CD4-positive, alpha-beta T cell (primary cell): ENCODE measurements at regions not wholly inside any gene's neighbourhood (a gene's known extent, or its start where the extent isn't known, plus 50 kb on each side); places are given as distances from the start of the nearest gene placed in this dataset.

Experiments
- ATAC-seq: fragments of 200-7000 bp; cut with Tn5 transposase; one replicate; pipeline ENCODE4 v1.10.0; 2022; ENCODE audit warnings: mild to moderate bottlenecking; ENCODE audit not compliant: poor library complexity
- CTCF ChIA-PET: fragments of 350-600 bp; sonication (Branson Sonifier 250); formaldehyde crosslinking; loops from one replicate; lab custom pipeline; 2021; ENCODE audit warnings: antibody characterized with exemption, inconsistent platforms; lab: Charles Lee
- POLR2A ChIA-PET: fragments of 350-600 bp; sonication (Branson Sonifier 250); formaldehyde crosslinking; loops from one replicate; lab custom pipeline; 2021; ENCODE audit warnings: antibody characterized with exemption, inconsistent platforms; lab: Charles Lee
- DNase-seq, 14 experiments: peaks; one replicate each; pipeline ENCODE4 v3.0.0-alpha.2; 2013 to 2020; ENCODE audit warnings: mixed read lengths in 2 of 14
- H3K27ac ChIP-seq, 2 donors: one replicate each; pipeline versions ENCODE4 v1.5.1 to v1.7.0; 2013; ENCODE audit warnings: low read length in 2 of 2, low read depth in 1 of 2, mild to moderate bottlenecking in 1 of 2
- H3K27me3 ChIP-seq, 2 experiments: 1 replicate in 1 of 2; 2 replicates in 1 of 2; pipeline versions ENCODE4 v1.6.1 to v1.7.0; 2013; ENCODE audit warnings: low read length in 2 of 2, control low read depth in 1 of 2, mild to moderate bottlenecking in 1 of 2, moderate library complexity in 1 of 2; ENCODE audit not compliant: insufficient read depth in 2 of 2, control insufficient read depth in 1 of 2
- H3K36me3 ChIP-seq: one replicate; pipeline ENCODE4 v1.6.1; 2013; ENCODE audit warnings: low read length, control low read depth; ENCODE audit not compliant: insufficient read depth
- H3K4me1 ChIP-seq: one replicate; pipeline ENCODE4 v1.6.1; 2013; ENCODE audit warnings: low read length, control low read depth; ENCODE audit not compliant: insufficient read depth
- H3K4me3 ChIP-seq: one replicate; pipeline ENCODE4 v1.5.1; 2013; ENCODE audit warnings: mild to moderate bottlenecking, low read length, moderate library complexity
- H3K9me3 ChIP-seq, 2 experiments: 1 replicate in 1 of 2; 2 replicates in 1 of 2; pipeline versions ENCODE4 v1.6.1 to v1.7.0; 2013; ENCODE audit warnings: low read length in 2 of 2, mild to moderate bottlenecking in 2 of 2, control low read depth in 1 of 2, moderate library complexity in 1 of 2; ENCODE audit not compliant: control insufficient read depth in 1 of 2, insufficient read depth in 1 of 2
- H3K27ac Mint-ChIP-seq: one replicate; pipeline ENCODE4 v1.8.0; 2020; ENCODE audit warnings: mixed read lengths
- H3K27me3 Mint-ChIP-seq: one replicate; pipeline ENCODE4 v1.8.0; 2021; ENCODE audit warnings: mixed read lengths
- H3K36me3 Mint-ChIP-seq: one replicate; pipeline ENCODE4 v1.8.0; 2021; ENCODE audit warnings: low read depth, mixed read lengths
- H3K4me1 Mint-ChIP-seq: one replicate; pipeline ENCODE4 v1.8.0; 2021; ENCODE audit warnings: low read depth, mixed read lengths
- H3K4me3 Mint-ChIP-seq: one replicate; pipeline ENCODE4 v1.8.0; 2020; ENCODE audit warnings: mild to moderate bottlenecking, mixed read lengths
- H3K9me3 Mint-ChIP-seq: one replicate; pipeline ENCODE4 v1.8.0; 2020; ENCODE audit warnings: mixed read lengths
- intact Hi-C, 2 experiments: fragments of 100-400 bp; cut with DNase I in 1 of 2; cut with micrococcal nuclease in 1 of 2; formaldehyde crosslinking; loops; one replicate each; pipeline versions ENCODE4 v1.15.1 to v1.9.0; 2023 to 2025; cut with DNase I, micrococcal nuclease
- TF ChIP-seq, protein P1 (sequence below): fragments of 200-600 bp; IDR thresholded peaks from one replicate; pipeline ENCODE4 v1.8.0; 2022; ENCODE audit warnings: antibody characterized with exemption, mild to moderate bottlenecking

DNA sequence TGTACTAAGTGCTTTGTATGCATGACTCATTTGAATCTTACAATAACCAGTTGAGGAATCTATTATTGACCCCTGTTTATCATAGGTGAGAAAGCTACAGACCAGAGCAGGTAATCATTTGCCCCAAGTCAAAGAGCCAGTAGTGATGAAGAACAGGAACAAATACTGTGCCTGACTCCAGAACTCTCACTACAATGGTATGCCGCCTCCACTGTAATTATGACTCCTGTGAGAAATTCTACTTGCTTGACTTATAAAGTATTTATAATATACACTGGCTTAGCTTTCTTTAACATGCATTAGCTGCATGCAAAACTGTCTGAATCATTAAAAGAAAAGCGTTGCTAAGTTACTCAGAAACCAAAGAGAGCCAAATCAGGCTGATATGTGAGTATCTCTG is 92.6 kb downstream of the ZNF281 start:
- TF ChIP-seq, protein P1, sequence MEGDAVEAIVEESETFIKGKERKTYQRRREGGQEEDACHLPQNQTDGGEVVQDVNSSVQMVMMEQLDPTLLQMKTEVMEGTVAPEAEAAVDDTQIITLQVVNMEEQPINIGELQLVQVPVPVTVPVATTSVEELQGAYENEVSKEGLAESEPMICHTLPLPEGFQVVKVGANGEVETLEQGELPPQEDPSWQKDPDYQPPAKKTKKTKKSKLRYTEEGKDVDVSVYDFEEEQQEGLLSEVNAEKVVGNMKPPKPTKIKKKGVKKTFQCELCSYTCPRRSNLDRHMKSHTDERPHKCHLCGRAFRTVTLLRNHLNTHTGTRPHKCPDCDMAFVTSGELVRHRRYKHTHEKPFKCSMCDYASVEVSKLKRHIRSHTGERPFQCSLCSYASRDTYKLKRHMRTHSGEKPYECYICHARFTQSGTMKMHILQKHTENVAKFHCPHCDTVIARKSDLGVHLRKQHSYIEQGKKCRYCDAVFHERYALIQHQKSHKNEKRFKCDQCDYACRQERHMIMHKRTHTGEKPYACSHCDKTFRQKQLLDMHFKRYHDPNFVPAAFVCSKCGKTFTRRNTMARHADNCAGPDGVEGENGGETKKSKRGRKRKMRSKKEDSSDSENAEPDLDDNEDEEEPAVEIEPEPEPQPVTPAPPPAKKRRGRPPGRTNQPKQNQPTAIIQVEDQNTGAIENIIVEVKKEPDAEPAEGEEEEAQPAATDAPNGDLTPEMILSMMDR = no peak
- no peak overlapping the region for H3K27ac Mint-ChIP-seq
- Histone ChIP-seq H3K27ac (no peak overlapping the region), H3K4me3 (no peak overlapping the region), H3K36me3 (no peaks in the 10 kb centered on the region), H3K9me3 (no peaks in the 10 kb centered on the region), H3K27me3 (no peaks in the 10 kb centered on the region), H3K4me1 (no peaks in the 10 kb centered on the region)
- ATAC-seq (no peak), DNase-seq (no peak)
- H3K27me3 Mint-ChIP-seq = peaks cover 4% of the 10 kb centered on the region
- no peaks in the 10 kb centered on the region for H3K9me3 Mint-ChIP-seq
- POLR2A ChIA-PET = no interaction called here
- H3K4me3 Mint-ChIP-seq = no peak overlapping the region
- no peaks in the 10 kb centered on the region for H3K36me3 Mint-ChIP-seq
- intact Hi-C loops = no loop called here
- CTCF ChIA-PET = no interaction called here
- no peaks in the 10 kb centered on the region for H3K4me1 Mint-ChIP-seq

GRCh38 chr1:200316148-200316803 is 93.6 kb downstream of the ZNF281 start:
- no peak overlapping the region for H3K4me3 Mint-ChIP-seq
- peaks cover 4% of the 10 kb centered on the region for H3K27me3 Mint-ChIP-seq
- intact Hi-C loops = no loop called here
- no peaks in the 10 kb centered on the region for H3K36me3 Mint-ChIP-seq
- no peak overlapping the region for H3K27ac Mint-ChIP-seq
- H3K4me3 ChIP-seq = no peak overlapping the region
- no peaks in the 10 kb centered on the region for H3K27me3 ChIP-seq
- H3K36me3 ChIP-seq = no peaks in the 10 kb centered on the region
- H3K9me3 ChIP-seq = no peaks in the 10 kb centered on the region
- no peaks in the 10 kb centered on the region for H3K4me1 ChIP-seq
- no peak for ATAC-seq
- ChIA-PET CTCF (no interaction called here), POLR2A (no interaction called here)
- no peaks in the 10 kb centered on the region for H3K9me3 Mint-ChIP-seq
- H3K27ac ChIP-seq = no peak overlapping the region
- H3K4me1 Mint-ChIP-seq = no peaks in the 10 kb centered on the region
- TF ChIP-seq, protein P1 = no peak
- DNase-seq = no peak

- no peak overlapping the region for H3K4me3 Mint-ChIP-seq
Observed at GRCh38 chr1:200314085-200314750, 95.6 kb downstream of the ZNF281 start.

More at GRCh38 chr1:200314085-200314750, 95.6 kb downstream of the ZNF281 start:
- H3K27me3 ChIP-seq = no peaks in the 10 kb centered on the region
- ChIA-PET CTCF (interaction anchor here (0.6 kb wide), 1 partner anchor 16 kb away, joined by 6 read pairs; no protein-coding TSS in a partner anchor), POLR2A (interaction anchor here (1.5 kb wide), 1 partner anchor 12 kb away, joined by 4 read pairs; no protein-coding TSS in a partner anchor)
- no peaks in the 10 kb centered on the region for H3K36me3 ChIP-seq
- no peak overlapping the region for H3K27ac ChIP-seq
- ATAC-seq (no peak), DNase-seq (no peak)
- intact Hi-C loops = no loop called here
- H3K36me3 Mint-ChIP-seq = no peaks in the 10 kb centered on the region
- no peaks in the 10 kb centered on the region for H3K9me3 ChIP-seq
- peaks cover 4% of the 10 kb centered on the region for H3K27me3 Mint-ChIP-seq
- H3K4me1 Mint-ChIP-seq = no peaks in the 10 kb centered on the region
- no peaks in the 10 kb centered on the region for H3K9me3 Mint-ChIP-seq
- H3K4me1 ChIP-seq = no peaks in the 10 kb centered on the region
- TF ChIP-seq, protein P1 = no peak
- H3K4me3 ChIP-seq = no peak overlapping the region
- H3K27ac Mint-ChIP-seq = no peak overlapping the region
